WTC11 (cell line): ENCODE measurements at regions not wholly inside any gene's neighbourhood (a gene's known extent, or its start where the extent isn't known, plus 50 kb on each side); places are given as distances from the start of the nearest gene placed in this dataset.
A peak's percentile ranks its signal among the peaks of the same experiment; 100 is the strongest.

Source experiments
- ATAC-seq: fragments of 200-7000 bp; cut with Tn5 transposase; 2 replicates; pipeline ENCODE4 v1.10.0; 2021; ENCODE audit warnings: mild to moderate bottlenecking, moderate library complexity
- CTCF ChIA-PET: fragments of 300-600 bp; sonication (Branson Sonifier 250); formaldehyde crosslinking; loops from one replicate; lab custom pipeline; 2021; ENCODE audit warnings: antibody characterized with exemption; lab: Charles Lee
- POLR2A ChIA-PET: fragments of 350-600 bp; sonication (Branson Sonifier 250); formaldehyde crosslinking; loops from one replicate; lab custom pipeline; 2021; ENCODE audit warnings: antibody characterized with exemption; lab: Charles Lee
- DNase-seq: peaks from one replicate; pipeline ENCODE4 v3.0.0; 2021; ENCODE audit warnings: low spot score
- H3K27ac Mint-ChIP-seq: 2 replicates; pipeline ENCODE4 v1.8.0; 2021; ENCODE audit warnings: mixed read lengths
- H3K27me3 Mint-ChIP-seq: 2 replicates; pipeline ENCODE4 v1.8.0; 2021; ENCODE audit warnings: low read depth, mild to moderate bottlenecking, moderate library complexity, mixed read lengths
- H3K36me3 Mint-ChIP-seq: 2 replicates; pipeline ENCODE4 v1.8.0; 2021; ENCODE audit warnings: mixed read lengths
- H3K4me1 Mint-ChIP-seq: 2 replicates; pipeline ENCODE4 v1.8.0; 2022; ENCODE audit warnings: mixed read lengths
- H3K4me3 Mint-ChIP-seq: 2 replicates; pipeline ENCODE4 v1.8.0; 2021; ENCODE audit warnings: mild to moderate bottlenecking, moderate library complexity, mixed read lengths
- H3K9me3 Mint-ChIP-seq: 2 replicates; pipeline ENCODE4 v1.8.0; 2021; ENCODE audit warnings: mixed read lengths
- CDX4 ChIP-seq: fragments of 250-450 bp; sonication (Bioruptor Pico); IDR thresholded peaks from 2 replicates; pipeline ENCODE4 v1.9.0; 2021; ENCODE audit warnings: moderate library complexity, mild to moderate bottlenecking, inconsistent platforms, borderline replicate concordance
- CREB1 ChIP-seq: sonication (generic); formaldehyde crosslinking; IDR thresholded peaks from 2 replicates; pipeline ENCODE4 v1.8.0; 2023; ENCODE audit warnings: mild to moderate bottlenecking, missing genetic modification reagents
- E2F4 ChIP-seq: sonication (generic); formaldehyde crosslinking; IDR thresholded peaks from 2 replicates; pipeline ENCODE4 v1.8.1; 2022; ENCODE audit warnings: low read depth, mild to moderate bottlenecking, moderate library complexity, missing genetic modification reagents, borderline replicate concordance
- ETV6 ChIP-seq: sonication (generic); formaldehyde crosslinking; IDR thresholded peaks from 2 replicates; pipeline ENCODE4 v1.8.1; 2022; ENCODE audit warnings: mild to moderate bottlenecking, missing genetic modification reagents
- FOXK1 ChIP-seq: sonication (generic); formaldehyde crosslinking; IDR thresholded peaks from 2 replicates; pipeline ENCODE4 v1.8.0; 2022; ENCODE audit warnings: mild to moderate bottlenecking, moderate library complexity, missing genetic modification reagents
- GABPB1 ChIP-seq: sonication (generic); formaldehyde crosslinking; IDR thresholded peaks from 2 replicates; pipeline ENCODE4 v1.8.1; 2023; ENCODE audit warnings: mild to moderate bottlenecking, missing genetic modification reagents
- HMGA2 ChIP-seq: fragments of 250-450 bp; sonication (Bioruptor Pico); IDR thresholded peaks from 2 replicates; pipeline ENCODE4 v1.4.0; 2021; ENCODE audit warnings: mild to moderate bottlenecking, moderate library complexity
- JAZF1 ChIP-seq: fragments of 250-450 bp; sonication (Bioruptor Pico); IDR thresholded peaks from 2 replicates; pipeline ENCODE4 v1.9.0; 2021; ENCODE audit warnings: moderate library complexity, mild to moderate bottlenecking, inconsistent platforms
- MLX ChIP-seq: sonication (generic); formaldehyde crosslinking; IDR thresholded peaks from 2 replicates; pipeline ENCODE4 v1.8.1; 2023; ENCODE audit warnings: mild to moderate bottlenecking, missing genetic modification reagents, moderate library complexity
- MYBL2 ChIP-seq: sonication (generic); formaldehyde crosslinking; IDR thresholded peaks from 2 replicates; pipeline ENCODE4 v1.8.1; 2023; ENCODE audit warnings: mild to moderate bottlenecking, moderate library complexity, missing genetic modification reagents
- NR1H2 ChIP-seq: sonication (generic); formaldehyde crosslinking; IDR thresholded peaks from 2 replicates; pipeline ENCODE4 v1.9.0; 2021; ENCODE audit warnings: mild to moderate bottlenecking, moderate library complexity, missing genetic modification reagents
- OVOL2 ChIP-seq: fragments of 250-450 bp; sonication (Bioruptor Pico); IDR thresholded peaks from 2 replicates; pipeline ENCODE4 v1.9.0; 2021; ENCODE audit warnings: mild to moderate bottlenecking, borderline replicate concordance
- RELA ChIP-seq: sonication (generic); formaldehyde crosslinking; IDR thresholded peaks from 2 replicates; pipeline ENCODE4 v1.8.1; 2022; ENCODE audit warnings: missing genetic modification reagents, mild to moderate bottlenecking, borderline replicate concordance
- TEAD1 ChIP-seq: sonication (generic); formaldehyde crosslinking; IDR thresholded peaks from 2 replicates; pipeline ENCODE4 v1.8.0; 2022; ENCODE audit warnings: mild to moderate bottlenecking, missing genetic modification reagents
- TEAD4 ChIP-seq: sonication (generic); formaldehyde crosslinking; IDR thresholded peaks from 2 replicates; pipeline ENCODE4 v1.8.0; 2022; ENCODE audit warnings: mild to moderate bottlenecking, missing genetic modification reagents
- TP53 ChIP-seq: sonication (generic); formaldehyde crosslinking; IDR thresholded peaks from 2 replicates; pipeline ENCODE4 v1.8.1; 2023; ENCODE audit warnings: mild to moderate bottlenecking, missing genetic modification reagents
- ZNF317 ChIP-seq: sonication (generic); formaldehyde crosslinking; IDR thresholded peaks from 2 replicates; pipeline ENCODE4 v1.8.1; 2023; ENCODE audit warnings: low read depth, mild to moderate bottlenecking, moderate library complexity, missing genetic modification reagents, borderline replicate concordance
- ZNF396 ChIP-seq: fragments of 250-450 bp; sonication (Bioruptor Pico); IDR thresholded peaks from 2 replicates; pipeline ENCODE4 v1.8.0; 2021; ENCODE audit warnings: mild to moderate bottlenecking, moderate library complexity, borderline replicate concordance
- ZNF423 ChIP-seq: fragments of 250-450 bp; sonication (Bioruptor Pico); IDR thresholded peaks from 2 replicates; pipeline ENCODE4 v2.1.2; 2022; ENCODE audit warnings: mild to moderate bottlenecking, moderate library complexity
- ZNF671 ChIP-seq: fragments of 250-450 bp; sonication (Bioruptor Pico); IDR thresholded peaks from 2 replicates; pipeline ENCODE4 v1.8.0; 2021; ENCODE audit warnings: mild to moderate bottlenecking
- TF ChIP-seq, protein P1 (sequence below): sonication (generic); formaldehyde crosslinking; IDR thresholded peaks from 2 replicates; pipeline ENCODE4 v1.8.1; 2022; ENCODE audit warnings: mild to moderate bottlenecking, moderate library complexity, missing genetic modification reagents
- TF ChIP-seq, protein P2 (sequence below): sonication (generic); formaldehyde crosslinking; IDR thresholded peaks from 2 replicates; pipeline ENCODE4 v1.8.1; 2023; ENCODE audit warnings: mild to moderate bottlenecking, missing genetic modification reagents, moderate library complexity
- TF ChIP-seq, protein P3 (sequence below): sonication (generic); formaldehyde crosslinking; IDR thresholded peaks from 2 replicates; pipeline ENCODE4 v1.8.0; 2023; ENCODE audit warnings: missing genetic modification reagents

- Mint-ChIP-seq H3K9me3 (no peaks in the 10 kb centered on the region), H3K27me3 (no peaks in the 10 kb centered on the region), H3K27ac (no peak overlapping the region), H3K36me3 (no peaks in the 10 kb centered on the region), H3K4me1 (peaks cover 13% of the 10 kb centered on the region), H3K4me3 (no peak overlapping the region)
- ChIA-PET POLR2A (no interaction called here), CTCF (interaction anchor here (2.2 kb wide), 1 partner anchor 49 kb away, joined by 8 read pairs; no protein-coding TSS in a partner anchor)
- ATAC-seq, result no peak
- TF ChIP-seq MYBL2 (CRISPR knock-in tag), result no peak
- TF ChIP-seq TEAD4, result no peak
- no peak for TF ChIP-seq ZNF317 (CRISPR knock-in tag)
- no peak for TF ChIP-seq FOXK1
- no peak for TF ChIP-seq ZNF396
- no peak for TF ChIP-seq RELA (CRISPR knock-in tag)
- TF ChIP-seq, protein P1, sequence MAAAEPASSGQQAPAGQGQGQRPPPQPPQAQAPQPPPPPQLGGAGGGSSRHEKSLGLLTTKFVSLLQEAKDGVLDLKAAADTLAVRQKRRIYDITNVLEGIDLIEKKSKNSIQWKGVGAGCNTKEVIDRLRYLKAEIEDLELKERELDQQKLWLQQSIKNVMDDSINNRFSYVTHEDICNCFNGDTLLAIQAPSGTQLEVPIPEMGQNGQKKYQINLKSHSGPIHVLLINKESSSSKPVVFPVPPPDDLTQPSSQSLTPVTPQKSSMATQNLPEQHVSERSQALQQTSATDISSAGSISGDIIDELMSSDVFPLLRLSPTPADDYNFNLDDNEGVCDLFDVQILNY (CRISPR knock-in tag), result no peak
- TF ChIP-seq JAZF1 (CRISPR knock-in tag), result no peak
- no peak for TF ChIP-seq OVOL2 (CRISPR knock-in tag)
- no peak for TF ChIP-seq ETV6 (CRISPR knock-in tag)
- no peak for TF ChIP-seq NR1H2 (CRISPR knock-in tag)
- no peak for DNase-seq
Observed at GRCh38 chr5:159725475-159725874, 190.8 kb upstream of the ADRA1B start.

- H3K9me3 Mint-ChIP-seq, result no peaks in the 10 kb centered on the region
- H3K27me3 Mint-ChIP-seq, result no peaks in the 10 kb centered on the region
- TF ChIP-seq, protein P2, sequence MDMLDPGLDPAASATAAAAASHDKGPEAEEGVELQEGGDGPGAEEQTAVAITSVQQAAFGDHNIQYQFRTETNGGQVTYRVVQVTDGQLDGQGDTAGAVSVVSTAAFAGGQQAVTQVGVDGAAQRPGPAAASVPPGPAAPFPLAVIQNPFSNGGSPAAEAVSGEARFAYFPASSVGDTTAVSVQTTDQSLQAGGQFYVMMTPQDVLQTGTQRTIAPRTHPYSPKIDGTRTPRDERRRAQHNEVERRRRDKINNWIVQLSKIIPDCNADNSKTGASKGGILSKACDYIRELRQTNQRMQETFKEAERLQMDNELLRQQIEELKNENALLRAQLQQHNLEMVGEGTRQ, result no peak
- TF ChIP-seq CREB1 (CRISPR knock-in tag), result no peak
- no peak for TF ChIP-seq ZNF671 (CRISPR knock-in tag)
- no peak for TF ChIP-seq ZNF423 (CRISPR knock-in tag)
- no peak for TF ChIP-seq CDX4 (CRISPR knock-in tag)
- TF ChIP-seq GABPB1, result no peak
- no peak for TF ChIP-seq MYBL2 (CRISPR knock-in tag)
- TF ChIP-seq, protein P3, sequence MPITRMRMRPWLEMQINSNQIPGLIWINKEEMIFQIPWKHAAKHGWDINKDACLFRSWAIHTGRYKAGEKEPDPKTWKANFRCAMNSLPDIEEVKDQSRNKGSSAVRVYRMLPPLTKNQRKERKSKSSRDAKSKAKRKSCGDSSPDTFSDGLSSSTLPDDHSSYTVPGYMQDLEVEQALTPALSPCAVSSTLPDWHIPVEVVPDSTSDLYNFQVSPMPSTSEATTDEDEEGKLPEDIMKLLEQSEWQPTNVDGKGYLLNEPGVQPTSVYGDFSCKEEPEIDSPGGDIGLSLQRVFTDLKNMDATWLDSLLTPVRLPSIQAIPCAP (CRISPR knock-in tag), result no peak
- no peak for TF ChIP-seq MLX (CRISPR knock-in tag)
- no peak for TF ChIP-seq E2F4 (CRISPR knock-in tag)
- TF ChIP-seq HMGA2 (CRISPR knock-in tag), result no peak
- TF ChIP-seq, protein P1 (CRISPR knock-in tag), result no peak
- TF ChIP-seq NR1H2 (CRISPR knock-in tag), result no peak
- no peak for TF ChIP-seq TP53 (CRISPR knock-in tag)
- no peak for TF ChIP-seq TEAD1 (CRISPR knock-in tag)
- CTCF ChIA-PET, result interaction anchor here (0.5 to 2.2 kb wide), 13 partner anchors 8 to 417 kb away, joined by 3 to 8 read pairs (median 3); partner anchors contain the start of gene ADRA1B
- POLR2A ChIA-PET, result interaction anchor here (0.6 to 0.9 kb wide), 2 partner anchors 170 to 692 kb away, joined by 3 to 10 read pairs; partner anchors contain the start of gene SLU7
- no peak overlapping the region for H3K27ac Mint-ChIP-seq
- H3K36me3 Mint-ChIP-seq, result no peaks in the 10 kb centered on the region
- ATAC-seq, result peak; percentile 89
- peaks cover 13% of the 10 kb centered on the region for H3K4me1 Mint-ChIP-seq
- no peak for DNase-seq
- H3K4me3 Mint-ChIP-seq, result no peak overlapping the region
Observed at GRCh38 chr5:159727167-159727566, 189.1 kb upstream of the ADRA1B start.
